GM21526 (cell line): ENCODE measurements at regions not wholly inside any gene's neighbourhood (a gene's known extent, or its start where the extent isn't known, plus 50 kb on each side); places are given as distances from the start of the nearest gene placed in this dataset.
"Not testable (repeated sequence)": the region's sequence is repeated elsewhere in the genome, so short reads cannot be mapped to it uniquely, and the experiment has no call there.

ENCODE experiments used
- ATAC-seq: cut with Tn5 transposase; IDR thresholded peaks from one replicate; pipeline ENCODE4 v1.9.1; 2021; ENCODE audit warnings: moderate library complexity; ENCODE audit not compliant: unreplicated experiment, low FRiP score

DNA sequence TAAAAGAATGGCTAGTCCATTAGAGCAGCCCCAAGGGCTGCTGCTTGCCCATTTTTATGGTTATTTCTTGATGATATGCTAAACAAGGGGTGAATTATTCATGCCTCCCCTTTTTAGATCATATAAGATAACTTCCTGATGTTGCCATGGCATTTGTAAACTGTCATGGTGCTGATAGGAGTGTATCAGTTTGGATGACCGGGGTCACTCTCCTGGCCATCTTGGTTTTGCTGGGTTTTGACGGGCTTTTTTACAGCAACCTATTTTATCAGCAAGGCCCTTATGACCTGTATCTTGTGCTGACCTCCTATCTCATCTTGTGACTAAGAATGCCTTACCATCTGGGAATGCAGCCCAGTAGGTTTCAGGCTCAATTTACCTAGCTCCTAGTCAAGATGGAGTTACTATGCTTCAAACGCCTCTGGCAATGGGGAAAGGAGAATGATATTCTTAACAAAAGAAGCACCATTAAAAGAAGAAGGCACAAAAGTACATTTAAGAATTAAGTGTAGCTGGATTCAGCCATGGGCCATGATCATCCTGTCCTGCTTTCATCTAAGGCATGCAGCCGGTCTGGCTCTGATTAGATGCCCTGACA is 1156.0 kb downstream of the PCDH9 start:
- no peak for ATAC-seq

- ATAC-seq: not testable (repeated sequence)
Observed at GRCh38 chr13:66072097-66072496, 1158.0 kb downstream of the PCDH9 start.

DNA sequence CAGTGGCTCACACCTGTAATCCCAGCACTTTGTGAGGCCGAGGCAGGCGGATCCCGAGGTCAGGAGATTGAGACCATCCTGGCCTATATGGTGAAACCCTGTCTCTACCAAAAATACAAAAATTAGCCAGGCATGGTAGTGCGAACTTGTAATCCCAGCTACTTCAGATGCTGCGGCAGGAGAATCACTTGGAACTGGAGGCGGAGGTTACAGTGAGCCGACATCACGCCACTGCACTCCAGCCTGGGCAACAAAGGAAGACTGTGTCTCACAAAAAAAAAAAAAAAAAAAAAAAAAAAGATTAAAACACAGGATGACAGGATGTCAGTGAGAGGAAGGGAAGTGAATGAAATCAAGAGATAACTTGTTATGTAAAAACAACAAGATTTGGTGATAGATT is 1158.5 kb downstream of the PCDH9 start:
- no peak for ATAC-seq

DNA sequence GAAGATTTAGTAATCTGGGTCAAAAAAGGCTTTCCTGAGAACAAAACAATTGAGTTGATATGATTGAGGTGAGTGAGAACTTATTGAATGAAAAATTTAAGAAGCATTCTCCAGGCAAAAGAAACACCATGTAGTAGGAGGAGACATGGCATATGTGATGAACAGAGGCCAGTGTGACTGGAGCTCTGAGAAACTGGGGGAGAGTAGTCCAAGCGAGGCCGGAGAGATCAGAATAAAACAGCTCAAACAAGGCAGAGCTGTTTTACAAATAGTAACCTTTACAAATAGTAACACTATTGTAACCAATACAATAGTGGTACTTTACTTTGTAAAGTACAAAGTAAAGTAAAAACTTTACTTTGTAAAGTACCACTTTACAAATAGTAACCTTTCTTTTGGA is 1159.1 kb downstream of the PCDH9 start:
- no peak for ATAC-seq

GRCh38 chr13:66069570-66069969 is 1160.6 kb downstream of the PCDH9 start:
- no peak for ATAC-seq

- no peak for ATAC-seq
Observed at GRCh38 chr13:66068683-66069082, 1161.5 kb downstream of the PCDH9 start.

GRCh38 chr13:66048888-66049287 is 1181.2 kb downstream of the PCDH9 start:
- no peak for ATAC-seq

DNA sequence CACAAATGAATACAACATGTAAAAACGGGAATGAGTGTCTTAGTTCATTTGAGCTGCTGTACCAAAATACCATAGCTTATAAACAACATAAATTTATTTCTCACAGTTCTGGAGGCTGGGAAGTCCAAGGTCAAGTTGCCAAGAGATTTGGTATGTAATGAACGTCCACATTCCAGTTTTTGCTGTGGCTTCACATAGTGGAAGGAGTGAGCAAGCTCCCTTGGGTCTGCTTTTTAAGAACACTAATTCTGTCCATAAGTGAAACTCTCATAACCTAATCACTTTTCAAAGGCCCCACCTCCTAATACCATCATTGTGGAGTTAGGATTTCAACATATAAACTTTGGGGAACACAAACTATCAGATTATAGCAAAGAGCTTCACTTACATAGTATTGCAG is 1189.6 kb downstream of the PCDH9 start:
- ATAC-seq: no peak

- no peak for ATAC-seq
Observed at GRCh38 chr13:66037096-66037495, 1193.0 kb downstream of the PCDH9 start.

DNA sequence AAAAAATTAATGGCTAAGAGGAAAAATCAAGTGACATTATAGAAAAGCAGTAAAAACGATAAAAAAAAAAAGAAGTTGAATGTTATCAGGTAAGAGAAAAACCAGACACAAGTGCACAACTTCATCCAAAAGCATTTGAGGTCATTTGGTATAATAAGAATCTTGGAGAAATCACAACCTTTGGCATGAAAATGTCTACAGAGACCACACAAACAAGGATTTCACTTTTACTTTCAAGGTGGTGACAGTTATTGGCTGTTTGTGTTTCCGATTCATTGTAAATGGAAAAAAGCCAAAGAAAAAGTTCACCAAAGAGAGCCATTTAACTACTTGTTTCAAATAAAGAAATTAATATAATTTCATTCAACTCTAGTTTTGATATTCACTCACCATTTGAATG is 1193.5 kb downstream of the PCDH9 start:
- ATAC-seq: no peak

- no peak for ATAC-seq
Observed at GRCh38 chr13:66036024-66036614, 1194.0 kb downstream of the PCDH9 start.

- no peak for ATAC-seq
Observed at GRCh38 chr13:66033924-66034323, 1196.2 kb downstream of the PCDH9 start.

GRCh38 chr13:66021846-66022245 is 1208.3 kb downstream of the PCDH9 start:
- ATAC-seq: no peak

GRCh38 chr13:66014771-66015170 is 1215.4 kb downstream of the PCDH9 start:
- ATAC-seq: no peak

DNA sequence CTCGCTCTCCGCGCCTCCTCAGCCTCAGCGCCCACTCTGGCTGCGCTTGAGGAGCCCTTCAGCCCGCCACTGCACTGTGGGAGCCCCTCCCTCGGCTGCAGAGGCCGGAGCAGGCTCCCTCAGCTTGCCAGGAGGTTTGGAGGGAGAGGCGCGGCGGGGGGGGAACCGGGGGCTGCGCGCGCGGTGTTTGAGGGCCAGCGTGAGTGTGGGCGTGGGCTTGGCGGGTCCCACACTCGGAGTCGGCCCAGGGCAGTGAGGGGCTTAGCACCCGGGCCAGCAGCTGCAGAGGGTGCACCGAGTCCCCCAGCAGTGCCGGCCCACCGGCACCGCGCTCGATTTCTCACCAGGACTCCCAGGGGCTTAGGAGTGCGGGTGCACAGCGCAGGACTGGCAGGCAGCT is 1220.9 kb downstream of the PCDH9 start:
- ATAC-seq: no peak

GRCh38 chr13:66003558-66003957 is 1226.6 kb downstream of the PCDH9 start:
- ATAC-seq: no peak

- ATAC-seq: no peak
Observed at GRCh38 chr13:66001140-66001539, 1229.0 kb downstream of the PCDH9 start.

DNA sequence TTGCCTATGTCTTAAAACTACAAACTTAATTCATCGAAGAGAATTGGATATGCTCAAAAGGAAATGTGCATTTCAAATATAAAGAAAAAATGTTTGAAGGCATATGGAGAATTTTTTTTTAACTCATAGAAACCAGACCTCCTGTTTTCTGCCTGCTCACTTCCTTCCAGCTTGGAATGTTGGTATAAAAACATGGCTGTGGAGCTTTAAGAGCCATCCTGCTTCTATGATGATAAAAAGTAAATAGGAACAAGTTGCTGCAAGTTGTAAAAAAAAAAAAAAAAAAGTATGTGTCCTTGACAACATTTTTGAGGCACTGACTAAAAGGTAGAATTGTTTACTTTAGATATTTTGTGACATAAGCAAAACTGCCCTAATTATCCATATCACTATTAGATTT is 1230.7 kb downstream of the PCDH9 start:
- ATAC-seq: no peak

DNA sequence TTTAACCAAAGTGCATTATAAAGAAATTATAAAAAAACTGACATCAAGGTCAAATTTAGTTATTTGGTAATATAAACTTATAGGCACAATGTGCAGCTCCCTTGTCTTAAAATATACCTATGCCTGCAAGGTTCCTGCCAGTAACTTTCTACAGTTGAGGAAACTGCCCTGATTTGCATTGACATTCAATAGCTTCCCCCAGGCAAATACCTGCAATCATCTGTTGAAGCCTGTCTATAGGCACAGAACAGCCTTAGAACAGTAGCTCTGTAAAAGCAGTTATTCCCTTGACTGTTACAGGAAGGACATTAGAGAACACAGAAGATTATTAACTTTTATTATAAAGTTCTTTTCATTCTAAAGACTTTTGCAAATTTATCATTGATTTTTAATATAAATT is 1239.5 kb downstream of the PCDH9 start:
- ATAC-seq: no peak

- ATAC-seq: no peak
Observed at GRCh38 chr13:65985612-65986011, 1244.5 kb downstream of the PCDH9 start.

GRCh38 chr13:65977525-65977924 is 1252.6 kb downstream of the PCDH9 start:
- ATAC-seq: no peak

- ATAC-seq: no peak
Observed at GRCh38 chr13:65971541-65971940, 1258.6 kb downstream of the PCDH9 start.

DNA sequence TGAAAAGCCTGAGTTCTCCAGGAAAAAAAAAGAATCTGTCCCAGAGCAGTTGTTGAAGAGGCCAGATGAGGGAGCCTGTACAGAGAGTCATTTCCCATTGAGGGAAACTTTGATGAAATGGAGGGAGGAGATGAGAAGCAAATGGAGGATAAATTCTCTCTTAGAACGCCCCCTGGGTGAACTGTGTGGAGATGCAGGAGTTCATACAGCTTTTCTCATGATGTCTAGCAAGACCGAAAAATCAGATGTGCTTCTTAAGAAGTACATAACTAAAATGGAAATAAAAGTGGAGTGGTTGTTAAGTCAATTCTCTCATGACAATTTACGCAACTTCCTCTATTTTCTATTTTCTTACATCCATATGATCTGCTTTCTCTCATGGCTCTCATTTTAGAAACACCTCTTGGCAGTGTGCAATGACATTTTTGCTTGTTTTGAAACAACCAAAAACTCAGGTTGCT is 1263.1 kb downstream of the PCDH9 start:
- ATAC-seq: no peak
